NCI-H526 (cell line): ENCODE measurements at regions not wholly inside any gene's neighbourhood (a gene's known extent, or its start where the extent isn't known, plus 50 kb on each side); places are given as distances from the start of the nearest gene placed in this dataset.

Experiments
- DNase-seq, 2 experiments: peaks; one replicate each; lab custom pipeline; 2025; lab: John Stamatoyannopoulos, UW

DNA sequence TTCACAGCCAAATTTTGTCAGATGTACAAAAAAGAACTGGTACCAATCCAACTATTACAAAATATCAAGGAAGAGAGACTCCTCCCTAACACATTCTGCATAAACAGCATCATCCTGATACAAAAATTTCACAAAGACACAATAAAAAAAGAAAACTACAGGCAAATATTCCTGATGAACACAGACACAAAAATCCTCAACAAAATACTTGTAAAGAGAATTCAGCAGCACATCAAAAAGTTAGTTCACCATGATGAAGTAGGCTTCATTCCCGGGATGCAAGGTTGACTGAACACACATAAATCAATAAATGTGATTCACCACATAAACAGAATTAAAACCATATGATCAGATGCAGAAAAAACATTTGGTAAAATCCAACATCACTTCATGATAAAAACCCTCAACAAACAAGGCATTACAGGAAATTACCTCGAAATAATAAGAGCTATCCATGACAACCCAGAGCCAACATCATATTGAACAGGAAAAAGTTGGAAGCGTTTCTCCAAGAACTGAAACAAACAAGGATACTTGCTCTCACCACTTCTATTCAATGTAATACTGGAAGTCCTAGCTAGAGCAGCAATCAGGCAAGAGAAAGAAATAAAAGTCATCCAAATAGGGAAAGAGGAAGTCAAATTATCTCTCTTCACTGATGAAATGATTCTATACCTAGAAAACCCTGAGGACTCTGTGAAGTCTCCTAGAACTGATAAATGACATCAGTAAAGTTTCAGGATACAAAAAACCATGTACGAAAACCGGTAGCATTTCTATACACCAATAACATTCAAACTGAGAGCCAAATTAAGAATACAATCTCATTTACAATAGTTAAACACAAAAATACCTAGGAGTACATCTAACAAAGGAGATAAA, 223.1 kb downstream of the REEP3 start:
- no peak for DNase-seq

DNA sequence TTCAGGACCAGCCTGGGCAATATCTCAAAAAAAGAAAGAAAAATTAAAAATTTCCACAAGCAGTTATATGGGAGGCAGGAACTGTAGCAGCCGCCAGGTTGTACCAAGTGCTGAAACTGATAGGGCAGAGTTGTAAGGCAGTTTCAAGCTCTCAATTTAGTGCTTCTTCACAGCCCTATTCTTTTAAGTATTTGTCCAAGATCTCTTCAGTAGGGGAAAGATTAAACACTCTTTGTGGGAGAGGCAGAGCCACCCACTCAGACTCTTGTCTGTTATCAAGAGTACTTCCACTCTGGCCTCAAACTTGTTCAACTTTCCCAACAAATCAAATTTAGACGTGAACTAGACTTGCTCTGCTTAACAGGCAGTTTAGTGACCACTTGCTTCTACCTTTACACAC, 228.7 kb downstream of the REEP3 start:
- no peak for DNase-seq

DNA sequence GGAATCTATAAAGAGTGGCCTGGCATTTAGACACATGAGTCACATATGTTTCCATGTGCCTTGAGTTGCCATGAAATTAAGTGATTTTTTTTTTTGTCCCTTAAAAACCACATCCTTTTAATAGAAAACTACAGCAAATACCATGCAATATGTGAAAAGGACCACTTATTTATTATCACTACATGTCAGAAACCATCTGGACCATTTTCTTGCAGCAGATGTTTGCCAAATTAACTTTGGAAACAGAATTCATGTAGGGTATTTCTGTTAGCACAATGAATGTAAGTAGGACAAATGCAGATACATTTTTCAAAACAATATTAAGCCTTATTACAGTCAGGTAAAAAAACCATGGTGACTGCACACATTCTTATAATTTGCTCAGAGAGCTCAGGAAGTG, 230.6 kb downstream of the REEP3 start:
- no peak for DNase-seq

DNA sequence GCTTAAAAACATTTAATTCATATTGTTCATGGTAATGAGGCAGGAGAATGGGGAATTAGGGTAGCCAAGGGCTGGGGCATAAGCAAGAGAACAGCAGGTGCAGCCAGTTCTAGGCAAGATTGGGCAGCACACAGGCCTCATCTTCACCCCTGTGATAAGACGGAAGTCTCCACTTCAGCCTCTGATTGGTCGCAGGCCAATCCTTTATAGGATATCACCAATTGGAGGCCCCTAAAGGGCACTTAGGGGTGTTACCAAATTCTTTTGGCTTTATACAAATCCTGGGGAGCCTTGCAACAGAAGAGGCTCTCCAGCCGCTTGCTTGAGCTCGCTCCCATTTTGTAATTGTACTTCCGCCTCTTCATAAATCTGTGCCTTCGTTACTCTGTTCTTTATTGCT, 231.1 kb downstream of the REEP3 start:
- DNase-seq: no peak

DNA sequence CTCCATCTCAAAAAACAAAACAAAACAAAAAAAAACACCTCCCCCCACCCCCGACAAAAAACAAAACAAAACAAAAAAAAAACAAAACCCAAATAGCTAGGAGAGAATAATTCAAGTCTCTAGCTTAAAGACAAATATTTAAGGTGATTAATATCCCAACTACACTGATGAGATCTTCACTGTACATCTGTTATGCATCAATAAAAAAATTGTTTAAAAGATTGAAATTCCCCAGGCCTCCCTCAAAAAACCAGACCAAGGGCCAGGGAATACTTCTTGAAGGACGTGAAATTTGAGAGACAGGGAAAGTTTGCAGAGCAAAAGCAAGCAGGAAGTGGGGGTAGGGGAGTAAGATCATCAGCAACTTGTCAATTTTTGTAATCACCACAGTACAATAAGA, 232.6 kb downstream of the REEP3 start:
- DNase-seq: no peak

DNA sequence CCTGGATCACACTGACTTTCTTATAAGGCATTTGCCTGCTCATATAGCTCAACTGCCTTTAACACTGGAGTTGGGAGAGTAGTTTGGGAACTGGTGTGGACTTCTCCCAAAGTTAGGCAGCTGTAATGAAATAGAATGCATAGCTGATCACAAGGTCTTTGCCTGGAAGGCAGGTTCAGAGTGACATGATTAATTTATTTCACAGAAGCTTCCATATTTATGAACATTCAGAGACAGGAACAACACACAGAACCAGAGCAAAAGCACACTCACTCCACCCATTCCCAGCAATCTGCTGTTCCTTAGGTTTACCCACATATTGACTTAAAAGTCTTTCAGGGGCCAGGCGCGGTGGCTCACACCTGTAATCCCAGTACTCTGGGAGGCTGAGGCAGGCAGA, 234.2 kb downstream of the REEP3 start:
- no peak for DNase-seq

GRCh38 chr10:63757067-63757466, 235.9 kb downstream of the REEP3 start:
- DNase-seq: no peak

DNA sequence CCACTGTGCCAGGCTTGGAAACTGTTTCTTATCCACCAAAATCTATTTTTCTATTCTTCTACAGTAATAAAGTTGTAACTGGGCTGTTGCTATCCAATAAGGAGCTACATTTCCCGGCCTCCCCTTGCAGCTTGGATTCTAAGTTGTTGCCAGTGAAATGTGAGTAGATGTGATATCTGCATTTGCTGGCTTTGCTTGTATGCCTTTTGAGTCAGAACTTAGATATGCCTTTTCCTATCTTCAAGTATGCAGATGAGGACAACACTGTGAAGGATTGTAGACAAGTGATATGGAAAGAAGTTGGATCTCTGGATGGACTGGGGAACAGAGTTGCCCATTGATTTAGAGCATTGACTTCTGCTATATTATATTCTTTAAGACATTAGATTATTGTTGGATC, 236.9 kb downstream of the REEP3 start:
- DNase-seq: no peak

DNA sequence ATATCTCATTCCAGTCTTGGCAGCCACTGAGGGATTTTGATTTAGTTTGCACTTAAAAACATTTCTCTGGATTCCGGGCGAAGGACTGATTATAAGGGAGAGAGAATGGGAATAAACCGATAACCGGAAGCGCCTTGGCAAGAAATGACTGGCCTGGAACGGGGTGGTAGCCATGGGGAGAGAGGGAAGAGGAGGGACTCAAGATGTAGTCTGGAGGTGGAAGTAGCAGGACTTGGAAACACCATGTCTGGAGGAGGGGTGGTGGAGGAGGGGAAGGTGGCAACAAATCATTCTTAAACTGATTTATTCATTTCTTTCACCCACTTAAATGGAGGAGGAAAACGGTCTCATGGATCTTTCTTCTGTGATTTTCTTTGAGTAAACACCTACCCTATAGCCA, 238.1 kb downstream of the REEP3 start:
- DNase-seq: no peak

- no peak for DNase-seq
These were observed 239.0 kb downstream of the REEP3 start for GRCh38 chr10:63760034-63760707.

- no peak for DNase-seq
These were observed 239.5 kb downstream of the REEP3 start for GRCh38 chr10:63760708-63761047.

GRCh38 chr10:63761243-63761642, 240.0 kb downstream of the REEP3 start:
- DNase-seq: no peak

- DNase-seq: no peak
These were observed 242.5 kb downstream of the REEP3 start for GRCh38 chr10:63763744-63764143.

- DNase-seq: no peak
These were observed 243.9 kb downstream of the REEP3 start for GRCh38 chr10:63765126-63765525.

- no peak for DNase-seq
These were observed 245.5 kb downstream of the REEP3 start for GRCh38 chr10:63766745-63767137.

DNA sequence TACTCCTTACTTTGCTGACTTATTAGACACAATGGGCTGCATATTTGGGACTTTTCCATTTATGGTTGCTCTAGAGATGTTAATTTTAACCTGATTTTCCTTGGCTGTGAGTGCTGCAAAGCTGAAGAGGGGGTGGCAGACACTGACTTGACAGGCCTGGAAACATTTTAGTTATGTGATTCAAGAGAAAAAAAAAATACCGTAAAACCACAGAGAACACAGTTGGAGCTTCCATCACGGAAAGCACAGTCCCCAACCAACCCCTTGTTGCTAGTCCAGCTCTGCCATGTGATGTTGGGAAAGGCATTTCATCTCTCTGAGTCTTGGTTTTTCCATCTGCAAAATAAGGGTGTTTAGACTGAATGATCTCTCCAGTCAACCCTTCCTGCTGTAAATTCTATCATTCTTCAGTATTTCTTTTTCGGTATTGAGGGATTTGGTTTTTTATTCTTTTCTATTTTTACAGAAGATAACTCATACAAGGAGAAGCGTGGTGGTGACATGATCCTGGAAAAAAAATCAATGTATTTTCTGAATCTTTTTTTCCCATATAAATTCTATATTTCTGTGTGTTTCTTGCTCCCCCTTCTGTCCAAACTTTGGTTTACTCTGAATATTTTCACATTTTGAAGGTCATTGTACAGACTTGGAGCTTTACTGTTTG, 246.1 kb downstream of the REEP3 start:
- DNase-seq: no peak

DNA sequence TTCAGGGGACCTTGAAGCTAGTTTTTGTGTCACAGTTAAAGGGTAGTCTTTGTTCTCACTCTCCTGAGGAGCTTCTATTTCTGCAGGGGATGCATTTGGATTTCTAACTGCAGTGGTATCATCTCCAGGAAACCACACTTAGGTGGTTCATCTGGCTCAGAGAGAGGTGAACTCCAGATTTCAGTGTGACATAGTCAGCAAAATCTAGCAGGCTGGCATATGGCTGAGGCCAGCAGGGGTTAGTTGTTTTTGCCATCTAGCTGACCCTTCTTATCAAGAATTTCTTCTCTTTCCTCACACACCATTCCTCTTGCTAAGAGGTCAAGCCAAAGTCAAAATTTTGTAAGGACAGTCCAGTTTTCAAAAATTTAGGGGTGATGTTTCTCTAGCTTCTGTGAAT, 248.2 kb downstream of the REEP3 start:
- no peak for DNase-seq

DNA sequence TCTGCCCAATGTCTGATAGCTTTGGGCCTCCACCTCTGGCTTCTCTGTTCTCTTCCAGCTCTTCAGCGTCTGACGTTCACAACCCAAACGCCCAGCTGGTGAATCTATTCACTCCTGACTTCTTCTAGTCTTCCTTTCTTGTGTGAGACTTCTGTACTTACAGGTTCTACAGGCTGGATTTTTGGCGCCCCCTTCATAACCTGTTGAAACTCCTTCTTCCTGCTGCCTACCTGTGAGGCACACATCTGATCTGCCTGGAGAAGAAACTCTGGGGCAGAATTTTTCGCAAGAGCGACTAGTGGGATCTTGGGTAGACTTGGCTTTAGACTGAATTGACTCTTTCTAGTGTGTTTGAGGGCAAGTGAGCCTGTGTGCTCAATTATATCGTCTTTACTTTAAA, 249.3 kb downstream of the REEP3 start:
- no peak for DNase-seq

GRCh38 chr10:63772491-63772890, 251.3 kb downstream of the REEP3 start:
- DNase-seq: no peak

DNA sequence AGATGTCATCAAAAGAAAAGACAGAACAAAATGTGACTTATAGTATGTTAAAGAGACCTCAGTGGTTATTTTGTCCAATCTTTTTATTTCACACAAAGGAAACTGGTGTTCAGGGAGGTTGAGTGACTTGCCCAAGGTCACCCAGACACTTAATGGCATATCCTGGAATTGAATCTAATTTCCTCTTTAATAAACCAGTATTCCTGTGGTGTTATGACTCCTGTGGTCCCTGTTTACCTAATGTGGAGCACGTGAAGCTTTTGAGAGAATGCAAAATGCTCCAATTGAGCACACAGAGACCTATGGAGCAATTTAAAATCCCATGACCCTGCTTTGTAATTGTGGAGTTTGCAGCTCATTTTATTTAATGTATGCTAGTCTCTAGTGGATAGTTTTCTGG, 251.9 kb downstream of the REEP3 start:
- DNase-seq: no peak

- no peak for DNase-seq
These were observed 252.8 kb downstream of the REEP3 start for GRCh38 chr10:63773962-63774361.

DNA sequence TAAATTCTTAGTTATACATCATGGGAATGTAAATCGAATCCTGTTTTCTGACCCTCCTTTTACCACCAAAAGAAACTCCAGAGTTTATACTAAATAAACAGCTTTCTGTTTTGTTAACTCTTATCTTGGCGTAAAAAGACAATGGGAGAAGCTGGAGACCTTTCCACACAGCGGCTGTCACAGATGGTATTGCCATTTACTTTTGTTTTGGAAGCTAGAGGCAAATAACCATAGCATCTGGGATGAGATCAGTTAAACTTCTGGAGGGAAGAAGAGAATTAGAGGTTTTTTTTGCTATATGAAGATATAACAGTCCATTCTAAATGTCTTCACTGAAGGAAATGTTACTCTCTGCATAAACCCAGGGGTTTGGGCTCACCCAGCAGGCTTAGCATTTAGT, 258.9 kb downstream of the REEP3 start:
- no peak for DNase-seq

DNA sequence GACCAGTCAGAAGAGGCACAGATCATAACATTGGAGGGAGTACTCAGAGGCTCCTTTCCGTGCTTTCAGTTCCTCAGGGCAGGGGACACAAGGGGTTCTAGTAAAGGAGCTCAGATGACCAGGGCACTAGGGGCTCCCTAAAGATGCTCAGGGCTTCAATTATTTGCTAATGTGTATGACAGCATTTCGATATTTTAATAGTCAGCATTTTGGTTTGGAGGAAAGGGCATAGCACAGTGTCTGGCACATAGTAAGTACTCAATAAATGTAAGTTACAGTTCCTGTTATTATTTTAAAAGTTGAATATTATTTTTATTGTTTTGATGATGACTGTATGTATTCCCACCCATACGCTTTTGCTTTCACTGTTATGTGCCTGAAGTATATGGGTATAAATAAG, 260.0 kb downstream of the REEP3 start:
- DNase-seq: no peak
